ENCODE measurements at regions not wholly inside any gene's neighbourhood (a gene's known extent, or its start where the extent isn't known, plus 50 kb on each side); places are given as distances from the start of the nearest gene placed in this dataset.
"Not testable (repeated sequence)": the region's sequence is repeated elsewhere in the genome, so short reads cannot be mapped to it uniquely, and the experiment has no call there.

DNA sequence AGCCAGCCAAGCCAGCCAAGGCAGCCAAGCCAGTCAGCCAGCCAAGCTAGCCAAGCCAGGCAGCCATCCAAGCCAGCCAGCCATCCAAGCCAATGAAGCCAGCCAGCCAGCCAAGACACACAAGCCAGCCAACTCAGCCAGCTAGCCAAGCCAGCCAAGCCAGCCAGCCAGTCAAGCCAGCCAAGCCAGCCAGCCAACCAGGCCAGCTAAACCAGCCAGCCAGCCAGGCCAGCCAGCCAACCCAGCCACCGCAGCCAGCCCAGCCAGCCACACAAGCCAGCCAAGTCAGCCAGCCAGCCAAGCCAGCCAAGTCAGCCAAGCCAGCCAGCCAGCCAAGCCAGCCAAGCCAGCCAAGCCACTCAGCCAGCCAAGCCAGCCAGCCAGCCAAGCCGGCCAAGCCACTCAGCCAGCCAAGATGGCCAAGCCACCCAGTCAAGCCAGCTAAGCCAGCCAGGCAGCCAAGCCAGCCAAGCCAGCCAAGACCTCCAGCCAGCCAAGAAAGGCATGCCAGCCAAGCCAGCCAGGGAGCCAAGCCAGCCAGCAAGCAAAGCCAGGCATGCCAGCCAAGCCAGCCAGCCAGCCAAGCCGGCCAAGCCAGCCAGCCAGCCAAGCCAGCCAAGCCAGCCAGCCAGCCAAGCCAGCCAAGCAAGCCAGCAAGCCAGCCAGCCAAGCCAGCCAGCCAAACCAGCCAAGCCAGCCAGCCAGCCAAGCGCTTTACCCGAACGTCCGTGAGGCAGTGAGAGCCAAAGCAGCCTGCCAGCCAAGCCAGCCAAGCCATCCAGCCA, 335.7 kb upstream of the PLGLB2 start:
- not testable (repeated sequence) for H3K27me3 ChIP-seq; H3K4me1 ChIP-seq; DNase-seq (ENCODE audit: low spot score); H3K4me3 ChIP-seq; H3K9me3 ChIP-seq; H3K27ac ChIP-seq; H3K36me3 ChIP-seq

DNA sequence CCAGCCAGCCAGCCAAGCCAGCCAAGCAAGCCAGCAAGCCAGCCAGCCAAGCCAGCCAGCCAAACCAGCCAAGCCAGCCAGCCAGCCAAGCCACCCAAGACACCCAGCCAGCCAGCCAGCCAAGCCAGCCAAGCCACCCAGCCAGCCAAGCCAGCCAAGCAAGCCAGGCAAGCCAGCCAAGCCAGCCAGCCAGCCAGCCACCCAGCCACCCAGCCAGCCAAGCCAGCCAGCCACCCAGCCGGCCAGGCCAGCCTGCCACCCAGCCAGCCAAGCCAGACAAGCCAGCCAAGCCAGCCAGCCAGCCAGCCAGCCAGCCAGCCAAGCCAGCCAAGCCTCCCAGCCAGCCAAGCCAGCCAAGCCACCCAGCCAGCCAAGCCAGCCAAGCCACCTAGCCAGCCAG, 333.6 kb upstream of the PLGLB2 start:
- H3K4me3 ChIP-seq; H3K4me1 ChIP-seq; H3K9me3 ChIP-seq; H3K36me3 ChIP-seq; H3K27me3 ChIP-seq; H3K27ac ChIP-seq; DNase-seq (ENCODE audit: low spot score): not testable (repeated sequence)

DNA sequence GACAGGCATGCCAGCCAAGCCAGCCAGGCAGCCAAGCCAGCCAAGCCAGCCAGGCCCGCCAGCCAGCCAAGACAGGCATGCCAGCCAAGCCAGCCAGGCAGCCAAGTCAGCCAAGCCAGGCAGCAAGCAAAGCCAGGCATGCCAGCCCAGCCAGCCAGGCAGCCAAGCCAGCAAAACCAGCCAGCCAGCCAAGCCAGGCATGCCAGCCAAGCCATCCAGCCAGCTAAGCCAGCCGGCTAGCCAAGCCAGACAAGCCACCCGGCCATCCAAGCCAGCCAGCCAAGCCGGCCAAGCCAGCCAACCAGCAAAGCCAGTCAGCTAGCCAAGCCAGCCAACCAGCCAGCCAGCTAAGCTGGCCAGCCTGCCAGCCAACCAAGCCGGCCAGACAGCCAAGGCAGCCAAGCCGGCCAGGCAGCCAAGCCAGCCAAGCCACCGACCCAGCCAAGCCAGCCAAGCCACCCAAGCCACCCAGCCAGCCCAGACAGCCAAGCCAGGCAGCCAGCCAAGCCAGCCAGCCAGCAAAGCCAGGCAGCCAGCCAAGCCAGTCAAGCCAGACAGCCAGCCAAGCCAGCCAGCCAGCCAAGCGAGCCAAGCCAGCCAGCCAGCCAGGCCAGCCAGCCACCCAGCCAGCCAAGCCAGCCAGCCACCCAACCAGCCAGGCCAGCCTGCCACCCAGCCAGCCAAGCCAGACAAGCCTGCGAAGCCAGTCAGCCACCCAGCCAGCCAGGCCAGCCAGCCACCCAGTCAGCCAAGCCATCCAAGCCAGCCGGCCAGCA, 332.9 kb upstream of the PLGLB2 start:
- not testable (repeated sequence) for H3K36me3 ChIP-seq; H3K4me3 ChIP-seq; DNase-seq (ENCODE audit: low spot score); H3K27me3 ChIP-seq; H3K27ac ChIP-seq; H3K4me1 ChIP-seq; H3K9me3 ChIP-seq

DNA sequence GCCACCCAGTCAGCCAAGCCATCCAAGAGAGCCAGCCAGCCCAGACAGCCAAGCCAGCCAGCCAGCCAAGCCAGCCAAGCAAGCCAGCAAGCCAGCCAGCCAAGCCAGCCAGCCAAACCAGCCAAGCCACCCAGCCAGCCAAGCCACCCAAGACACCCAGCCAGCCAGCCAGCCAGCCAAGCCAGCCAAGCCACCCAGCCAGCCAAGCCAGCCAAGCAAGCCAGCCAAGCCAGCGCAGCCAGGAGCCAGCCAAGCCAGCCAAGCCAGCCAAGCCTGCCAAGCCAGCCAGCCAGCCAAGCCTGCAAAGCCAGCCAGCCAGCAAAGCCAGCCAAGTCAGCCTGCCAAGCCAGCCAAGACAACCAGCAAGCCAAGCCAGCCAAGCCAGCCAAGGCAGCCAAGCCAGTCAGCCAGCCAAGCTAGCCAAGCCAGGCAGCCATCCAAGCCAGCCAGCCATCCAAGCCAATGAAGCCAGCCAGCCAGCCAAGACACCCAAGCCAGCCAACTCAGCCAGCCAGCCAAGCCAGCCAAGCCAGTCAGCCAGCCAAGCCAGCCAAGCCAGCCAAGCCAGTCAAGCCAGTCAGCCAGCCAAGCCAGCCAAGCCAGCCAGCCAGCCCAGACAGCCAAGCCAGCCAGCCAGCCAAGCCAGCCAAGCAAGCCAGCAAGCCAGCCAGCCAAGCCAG, 332.2 kb upstream of the PLGLB2 start:
- not testable (repeated sequence) for H3K4me1 ChIP-seq, H3K27me3 ChIP-seq, H3K4me3 ChIP-seq, H3K9me3 ChIP-seq, H3K36me3 ChIP-seq, H3K27ac ChIP-seq
- DNase-seq (ENCODE audit: low spot score), result peak; percentile 54

DNA sequence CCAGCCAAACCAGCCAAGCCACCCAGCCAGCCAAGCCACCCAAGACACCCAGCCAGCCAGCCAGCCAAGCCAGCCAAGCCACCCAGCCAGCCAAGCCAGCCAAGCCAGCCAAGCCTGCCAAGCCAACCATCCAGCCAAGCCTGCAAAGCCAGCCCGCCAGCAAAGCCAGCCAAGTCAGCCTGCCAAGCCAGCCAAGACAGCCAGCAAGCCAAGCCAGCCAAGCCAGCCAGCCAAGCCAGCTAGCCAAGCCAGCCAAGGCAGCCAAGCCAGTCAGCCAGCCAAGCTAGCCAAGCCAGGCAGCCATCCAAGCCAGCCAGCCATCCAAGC, 331.7 kb upstream of the PLGLB2 start:
- peak; percentile 13 for DNase-seq (ENCODE audit: low spot score)
- H3K9me3 ChIP-seq, H3K4me3 ChIP-seq: not testable (repeated sequence)

GRCh38 chr2:87417147-87417546, 330.7 kb upstream of the PLGLB2 start:
- H3K27ac ChIP-seq; H3K9me3 ChIP-seq; DNase-seq (ENCODE audit: low spot score); H3K4me3 ChIP-seq; H3K27me3 ChIP-seq; H3K4me1 ChIP-seq; H3K36me3 ChIP-seq: not testable (repeated sequence)

More for the DNA sequence above, 331.7 kb upstream of the PLGLB2 start:
- not testable (repeated sequence) for H3K4me1 ChIP-seq, H3K36me3 ChIP-seq, H3K27me3 ChIP-seq, H3K27ac ChIP-seq

GRCh38 chr2:87417742-87418567, 329.9 kb upstream of the PLGLB2 start:
- not testable (repeated sequence) for H3K27me3 ChIP-seq; H3K27ac ChIP-seq; H3K36me3 ChIP-seq; H3K4me1 ChIP-seq; H3K4me3 ChIP-seq; H3K9me3 ChIP-seq; DNase-seq (ENCODE audit: low spot score)

GRCh38 chr2:87418823-87419822, 328.8 kb upstream of the PLGLB2 start:
- not testable (repeated sequence) for H3K27me3 ChIP-seq; H3K27ac ChIP-seq; H3K36me3 ChIP-seq; DNase-seq (ENCODE audit: low spot score); H3K4me3 ChIP-seq; H3K9me3 ChIP-seq; H3K4me1 ChIP-seq

- not testable (repeated sequence) for H3K9me3 ChIP-seq; H3K27me3 ChIP-seq; H3K4me1 ChIP-seq; H3K27ac ChIP-seq; H3K36me3 ChIP-seq; DNase-seq (ENCODE audit: low spot score); H3K4me3 ChIP-seq
These were observed 327.9 kb upstream of the PLGLB2 start for GRCh38 chr2:87419980-87420379.

GRCh38 chr2:87420954-87421353, 326.9 kb upstream of the PLGLB2 start:
- H3K27me3 ChIP-seq; H3K9me3 ChIP-seq; H3K4me3 ChIP-seq; DNase-seq (ENCODE audit: low spot score); H3K4me1 ChIP-seq; H3K27ac ChIP-seq; H3K36me3 ChIP-seq: not testable (repeated sequence)

GRCh38 chr2:87423796-87424762, 323.8 kb upstream of the PLGLB2 start:
- not testable (repeated sequence) for DNase-seq (ENCODE audit: low spot score); H3K4me1 ChIP-seq; H3K27me3 ChIP-seq; H3K36me3 ChIP-seq; H3K4me3 ChIP-seq; H3K27ac ChIP-seq; H3K9me3 ChIP-seq

- DNase-seq (ENCODE audit: low spot score), result not testable (repeated sequence)
These were observed 323.1 kb upstream of the PLGLB2 start for GRCh38 chr2:87424763-87425154.

More at GRCh38 chr2:87424763-87425154, 323.1 kb upstream of the PLGLB2 start:
- not testable (repeated sequence) for H3K4me3 ChIP-seq, H3K27me3 ChIP-seq, H3K36me3 ChIP-seq, H3K4me1 ChIP-seq, H3K27ac ChIP-seq, H3K9me3 ChIP-seq

Data from right atrium auricular region (tissue), 2 donors.